Hematopoietic multipotent progenitor cell treated with erythropoietin and hydrocortisone succinate and interleukin-3 and kit ligand, for 8 days (in vitro differentiated cells): ENCODE measurements at regions not wholly inside any gene's neighbourhood (a gene's known extent, or its start where the extent isn't known, plus 50 kb on each side); places are given as distances from the start of the nearest gene placed in this dataset.
A peak's percentile ranks its signal among the peaks of the same experiment; 100 is the strongest.

Source experiments
- DNase-seq: peaks from one replicate; pipeline ENCODE4 v3.0.0-alpha.2; 2015

DNA sequence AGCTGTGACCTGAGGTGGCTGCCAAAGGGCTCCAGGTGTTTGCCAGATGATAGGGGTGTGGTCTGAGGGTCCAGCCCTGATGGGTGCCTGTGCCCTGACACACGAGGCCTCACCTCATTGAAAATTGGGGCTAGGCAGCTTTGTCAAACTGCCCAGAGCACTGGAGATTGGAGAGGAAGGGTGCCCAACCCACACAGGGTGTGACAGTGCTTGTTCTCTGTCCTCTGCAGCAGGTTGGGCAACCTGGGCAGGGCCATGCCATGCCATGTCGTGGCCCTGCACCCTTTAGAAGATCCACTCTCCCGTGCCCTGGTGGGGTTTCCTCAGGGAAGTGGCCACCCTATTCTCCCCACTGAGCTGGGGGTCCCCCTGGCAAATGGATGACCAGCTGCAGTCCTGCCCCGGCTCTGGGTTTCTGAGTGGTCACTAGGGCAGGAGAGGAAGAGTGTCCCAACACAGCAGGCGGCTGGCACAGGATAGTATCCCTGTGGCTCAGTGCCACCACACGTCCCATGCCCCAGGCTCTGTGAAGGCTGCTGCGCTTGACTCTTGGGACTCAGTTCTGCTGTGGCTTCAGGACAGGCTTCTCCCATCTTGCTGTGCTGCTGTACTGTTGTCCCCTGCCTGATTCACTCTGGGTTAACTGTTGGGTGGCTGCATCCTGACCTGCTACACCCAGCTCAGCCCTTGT lies 100.8 kb upstream of the PITX1 start:
- DNase-seq: peak; percentile 90

DNA sequence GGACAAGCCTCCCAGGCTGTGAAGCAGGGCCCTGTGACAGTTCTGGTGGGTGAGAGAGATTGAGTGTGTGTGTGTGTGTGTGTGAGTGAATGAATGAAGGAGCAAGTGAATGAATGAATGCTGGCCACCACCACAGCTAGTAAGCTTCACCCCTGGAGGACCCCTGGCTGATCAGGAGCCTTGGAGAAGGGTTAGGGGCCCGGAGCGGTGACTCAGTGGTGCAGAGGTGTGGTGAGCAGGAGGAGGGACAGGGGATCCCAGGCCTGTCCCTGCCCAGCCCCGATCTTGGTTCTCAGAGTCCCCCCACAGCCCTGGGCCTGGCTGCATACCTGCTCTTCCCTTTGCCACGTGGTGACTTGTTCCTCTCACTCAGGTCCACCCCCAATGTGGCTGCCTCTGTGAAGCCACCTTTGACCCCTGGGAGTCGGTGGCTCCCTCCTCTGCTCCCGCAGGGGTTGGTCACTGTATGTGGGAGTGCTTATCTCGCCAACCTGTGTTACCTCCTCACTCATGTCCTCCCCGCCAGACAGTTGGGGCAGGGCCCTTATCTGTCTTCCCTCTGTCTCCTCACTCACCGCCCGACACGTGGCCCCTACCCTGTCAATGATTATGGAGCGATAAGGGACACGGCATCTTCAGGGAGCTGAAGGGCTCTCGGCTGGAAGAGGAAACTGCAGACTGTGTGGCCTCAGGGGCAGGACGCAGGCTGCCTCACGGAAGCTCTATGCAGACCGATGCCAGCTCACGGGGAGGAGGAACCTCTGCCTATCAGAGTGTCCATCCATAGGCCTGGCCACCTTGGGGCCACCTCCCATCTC lies 99.9 kb upstream of the PITX1 start:
- peak; percentile 100 for DNase-seq

DNA sequence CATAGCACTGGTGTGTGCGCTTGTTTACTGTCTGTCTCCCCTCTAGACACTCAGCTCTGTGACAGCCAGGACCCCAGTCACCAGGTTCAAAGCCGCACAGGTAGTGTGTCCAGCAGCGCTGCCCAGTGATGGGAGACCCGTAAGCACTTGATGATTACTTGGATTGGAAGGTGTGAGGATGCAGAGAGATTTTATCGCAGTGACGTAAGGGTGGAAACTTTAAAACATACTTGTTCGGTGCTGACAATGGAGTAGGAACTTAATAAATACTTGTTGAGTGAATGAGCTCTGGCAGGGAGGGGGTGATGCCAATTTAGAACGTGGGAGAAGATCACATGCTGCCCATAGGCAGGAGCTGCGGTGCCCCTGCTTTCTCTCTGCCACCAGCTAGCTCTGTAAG lies 99.2 kb upstream of the PITX1 start:
- DNase-seq: no peak

DNA sequence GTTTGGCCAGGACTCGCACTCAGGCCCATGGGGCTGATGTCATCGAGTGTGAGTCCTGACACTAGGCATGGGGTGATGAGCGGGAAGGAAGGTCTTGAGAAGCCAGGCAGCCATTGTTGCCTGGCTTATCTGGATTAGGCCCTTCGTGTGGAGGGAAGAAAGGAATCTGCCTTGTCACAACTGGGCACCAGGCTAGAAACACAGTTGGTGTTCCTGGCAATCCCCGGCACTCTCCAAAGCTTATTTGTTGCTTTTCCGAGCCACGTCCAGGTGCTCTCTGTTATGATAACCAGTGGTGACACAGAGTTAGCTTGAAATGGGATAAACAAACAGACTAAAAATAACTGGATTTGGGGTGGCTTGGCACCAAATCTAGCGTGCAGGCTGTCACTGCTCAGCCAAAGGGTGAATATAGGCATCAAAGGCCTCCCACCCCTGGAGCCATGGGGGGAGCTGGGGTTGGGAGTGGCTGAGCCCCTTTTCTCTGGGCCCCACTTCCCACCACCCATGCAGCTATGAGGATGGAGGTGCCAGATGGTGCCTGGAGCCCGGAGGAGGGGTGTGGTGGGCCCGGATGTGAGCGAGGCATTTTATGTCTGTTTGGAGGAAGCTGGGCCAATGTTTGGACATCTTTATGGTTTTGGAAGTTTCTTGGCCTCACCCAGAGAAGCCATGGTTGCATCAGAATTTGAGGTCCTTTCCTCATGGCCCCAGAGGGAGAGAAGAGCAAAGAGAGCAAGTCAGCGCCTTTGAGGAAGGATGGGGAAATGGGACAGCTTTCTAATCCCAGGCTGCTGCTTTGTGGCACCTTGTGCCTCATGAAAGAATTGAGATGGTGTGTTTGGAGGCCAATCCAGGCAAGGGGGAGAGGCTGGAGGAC lies 98.0 kb upstream of the PITX1 start:
- no peak for DNase-seq

DNA sequence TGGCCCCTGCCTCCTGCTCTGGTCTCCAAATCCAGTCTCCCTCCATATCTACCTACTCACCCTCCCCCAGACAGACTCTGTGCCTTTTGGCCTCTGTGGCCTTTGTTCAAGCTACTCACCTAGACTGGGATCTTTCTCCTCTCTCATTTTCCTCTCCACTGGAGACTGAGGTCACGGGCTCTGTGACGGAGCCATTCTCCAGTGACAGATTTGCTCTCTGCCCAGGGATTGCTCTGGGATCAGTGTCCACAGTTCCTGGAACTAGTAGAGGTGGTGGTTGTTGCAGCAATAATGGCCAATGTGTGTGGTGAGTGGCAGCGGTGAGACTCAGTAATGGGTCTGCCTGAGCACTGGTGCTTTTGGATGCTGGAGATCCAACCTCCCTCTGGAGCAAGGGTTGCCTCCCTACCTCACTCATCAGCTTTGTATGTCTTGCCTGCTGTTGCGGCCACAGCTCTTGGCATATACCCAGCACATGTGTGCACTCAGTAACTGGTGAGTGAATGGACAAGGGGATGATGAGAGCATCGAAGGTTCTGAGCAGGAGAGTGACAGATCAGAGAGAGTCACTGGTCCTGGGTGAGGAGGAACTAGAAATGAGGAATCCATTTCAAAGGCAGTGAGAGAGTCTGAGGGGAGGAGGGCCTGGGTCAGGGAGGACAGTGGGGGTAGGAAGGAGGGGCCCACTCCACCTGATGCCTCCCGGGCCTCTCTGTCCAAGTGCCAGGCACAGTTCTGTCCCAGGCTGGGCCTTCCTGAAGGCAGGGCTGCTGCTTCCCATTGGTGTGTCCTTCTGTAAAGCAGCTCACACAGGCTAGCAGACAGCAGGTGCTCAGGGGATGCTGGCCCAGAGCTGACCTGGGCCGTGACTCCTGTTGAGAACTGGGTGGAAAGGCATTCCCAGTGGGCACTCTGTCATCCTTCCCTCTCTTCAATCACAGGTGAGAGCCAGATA lies 96.5 kb upstream of the PITX1 start:
- no peak for DNase-seq

DNA sequence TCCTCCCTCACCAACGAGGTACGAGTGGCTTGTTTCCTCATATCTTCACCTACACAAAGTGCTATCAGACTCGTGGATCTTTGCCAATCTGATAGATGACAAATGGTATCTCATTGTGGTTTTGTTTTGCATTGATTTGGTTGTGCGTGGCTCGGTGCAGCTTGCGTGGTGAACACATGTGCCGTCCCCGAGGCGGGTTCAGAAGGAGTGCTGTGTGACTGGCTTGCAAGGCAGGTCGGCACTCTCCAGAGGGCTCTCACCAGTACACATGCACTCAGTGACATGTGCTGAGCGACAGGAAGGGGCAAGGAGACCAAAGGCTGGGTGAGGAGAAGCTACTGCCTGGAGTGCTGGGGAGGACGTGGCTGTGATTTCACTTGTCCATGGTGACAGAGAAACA lies 95.3 kb upstream of the PITX1 start:
- no peak for DNase-seq

DNA sequence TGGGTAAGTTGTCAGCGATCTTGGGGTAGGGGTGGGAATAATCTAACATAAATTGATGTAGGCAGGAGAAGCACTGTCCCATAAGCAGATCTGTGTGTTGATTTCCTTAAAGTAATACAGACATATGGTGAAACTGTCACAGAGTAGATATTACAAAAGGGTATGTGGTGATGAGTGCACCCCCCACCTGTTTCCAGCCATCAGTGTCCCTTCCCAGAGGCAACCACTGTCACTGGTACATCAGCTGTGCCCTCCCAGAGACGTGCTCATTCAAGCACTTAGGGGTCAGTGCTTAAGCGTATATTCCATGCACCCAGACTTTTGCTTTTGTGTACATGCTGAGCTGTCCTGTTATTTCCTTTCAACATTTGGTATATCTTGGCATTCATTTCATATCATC lies 94.3 kb upstream of the PITX1 start:
- DNase-seq: no peak

DNA sequence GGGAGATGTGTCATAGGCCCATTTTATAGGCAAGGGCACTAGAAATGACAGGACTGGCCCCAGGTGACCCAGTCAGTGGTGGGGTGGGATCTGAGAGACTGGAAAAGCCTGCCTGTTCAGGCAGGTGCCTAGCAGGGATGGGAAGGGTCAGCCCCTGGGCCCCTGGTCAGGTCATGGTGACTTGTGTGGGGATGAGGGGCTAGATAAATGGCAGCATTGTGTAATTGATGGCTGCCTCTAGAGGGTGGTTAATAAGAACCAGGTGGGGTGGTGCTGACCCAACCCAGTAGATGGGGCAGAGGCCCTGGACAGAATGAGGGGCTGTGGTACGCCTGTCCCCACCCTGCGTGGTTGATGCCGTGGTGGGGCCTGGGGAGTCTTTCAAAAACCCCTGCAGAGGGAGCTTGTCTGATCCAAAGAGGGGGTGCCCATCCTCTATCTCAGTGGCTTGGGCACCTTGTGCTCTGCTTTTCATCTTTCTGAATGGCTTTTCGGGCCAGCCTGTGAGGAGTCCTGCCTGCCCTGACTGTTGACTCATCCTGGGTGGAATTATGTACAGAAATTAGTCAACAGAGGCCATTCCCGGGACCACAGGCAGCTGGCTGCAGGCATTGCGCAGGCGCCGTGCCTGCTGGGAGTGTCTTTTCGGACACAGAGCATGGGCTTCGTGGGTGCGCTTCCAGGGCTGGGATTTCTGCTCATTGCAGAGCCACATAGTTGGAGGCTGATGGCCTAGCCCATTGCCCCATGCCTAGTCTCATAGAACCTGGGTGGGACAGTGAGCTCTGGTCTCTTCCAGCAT lies 93.6 kb upstream of the PITX1 start:
- DNase-seq: no peak

DNA sequence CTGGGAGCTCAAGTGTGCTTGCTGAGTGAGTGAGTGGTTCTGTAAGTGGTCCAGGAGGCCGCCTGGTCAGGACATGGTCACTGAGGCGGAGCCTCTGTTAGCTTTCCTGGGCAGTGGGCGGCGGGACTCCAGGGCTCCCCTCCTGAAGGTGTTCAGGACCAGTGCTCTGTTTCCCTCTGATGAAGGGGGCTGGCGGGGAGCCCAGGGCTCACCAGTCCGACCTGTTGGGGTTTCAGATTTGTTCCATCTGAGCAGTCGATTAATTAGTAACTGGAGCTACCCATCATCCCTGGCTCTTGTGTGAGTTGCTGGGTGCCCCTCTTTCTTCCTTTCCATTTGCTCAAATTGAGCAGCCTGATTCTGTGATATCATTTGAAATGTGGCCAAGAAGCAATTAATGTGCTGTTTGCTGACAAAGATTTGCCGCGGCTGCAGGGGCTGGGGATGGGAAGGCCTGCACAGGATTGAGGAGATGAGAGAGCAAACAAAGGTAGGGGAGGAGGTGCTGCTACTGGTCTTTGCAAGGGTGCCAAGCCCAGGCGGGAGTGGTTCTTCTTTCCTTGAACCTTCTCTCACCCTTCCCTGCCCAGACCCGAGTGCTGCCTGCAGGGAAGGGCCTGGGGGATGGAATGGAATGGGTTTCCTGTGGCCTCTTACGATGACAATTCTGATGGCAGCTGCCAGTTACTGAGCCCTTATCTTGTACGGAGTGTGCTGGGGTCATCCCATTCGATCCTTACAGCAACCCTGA lies 92.8 kb upstream of the PITX1 start:
- no peak for DNase-seq

DNA sequence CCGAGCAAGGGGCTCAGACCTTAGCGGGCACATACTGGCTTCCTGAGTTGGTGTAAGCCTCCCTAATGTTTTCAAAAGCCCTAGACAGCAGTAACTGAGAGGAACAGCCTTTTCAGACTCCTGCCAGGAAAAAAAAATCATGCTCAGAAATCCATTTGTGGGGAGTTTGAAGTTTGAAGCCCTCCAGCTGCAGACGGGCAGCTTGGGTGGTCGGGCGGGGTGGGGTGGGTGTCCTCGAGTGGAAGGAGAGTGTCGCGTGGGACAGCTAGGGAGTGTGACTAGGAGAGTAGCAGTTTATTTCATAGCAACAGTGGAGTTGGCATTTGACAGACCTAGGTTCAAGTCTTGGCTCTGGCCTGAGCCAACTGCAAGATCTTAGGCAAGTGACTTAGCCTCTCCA lies 90.7 kb upstream of the PITX1 start:
- DNase-seq: no peak

DNA sequence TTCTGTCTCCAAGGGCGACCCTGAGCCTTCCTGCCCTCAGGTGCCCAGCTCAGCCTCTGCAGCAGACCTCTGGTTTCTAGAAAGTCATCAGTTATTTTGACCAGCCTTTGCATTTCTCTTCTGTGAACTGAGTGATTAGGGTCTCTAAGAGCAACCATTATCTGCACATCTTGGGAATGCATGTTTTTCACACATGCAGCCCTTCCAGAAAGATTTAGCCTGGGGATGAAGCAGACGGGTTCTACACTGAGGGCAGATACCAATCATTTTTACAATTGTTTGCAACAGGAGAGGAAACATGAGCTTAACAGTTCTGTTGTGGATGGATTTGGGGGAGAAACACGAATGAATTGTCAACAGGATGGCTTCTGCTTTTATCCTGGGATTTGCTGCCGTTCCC lies 90.1 kb upstream of the PITX1 start:
- no peak for DNase-seq

DNA sequence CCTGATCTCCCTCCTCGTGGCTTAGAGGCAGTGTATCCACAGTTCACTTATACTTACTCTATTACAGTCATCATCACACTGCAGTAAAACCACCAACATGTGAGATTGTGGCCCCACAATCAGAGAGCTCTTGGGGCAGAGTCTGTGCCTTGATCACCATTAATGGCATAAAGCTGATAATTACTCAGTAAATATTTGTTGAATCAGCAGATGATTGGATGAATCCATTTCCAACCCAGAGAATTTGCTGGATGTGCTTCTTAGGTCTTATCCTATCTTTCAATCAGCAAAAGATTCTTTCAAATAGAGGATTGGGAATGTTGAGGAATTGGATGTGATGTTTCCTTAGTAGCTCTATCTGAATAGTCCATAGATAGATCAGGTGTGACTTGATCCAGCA lies 88.8 kb upstream of the PITX1 start:
- no peak for DNase-seq

DNA sequence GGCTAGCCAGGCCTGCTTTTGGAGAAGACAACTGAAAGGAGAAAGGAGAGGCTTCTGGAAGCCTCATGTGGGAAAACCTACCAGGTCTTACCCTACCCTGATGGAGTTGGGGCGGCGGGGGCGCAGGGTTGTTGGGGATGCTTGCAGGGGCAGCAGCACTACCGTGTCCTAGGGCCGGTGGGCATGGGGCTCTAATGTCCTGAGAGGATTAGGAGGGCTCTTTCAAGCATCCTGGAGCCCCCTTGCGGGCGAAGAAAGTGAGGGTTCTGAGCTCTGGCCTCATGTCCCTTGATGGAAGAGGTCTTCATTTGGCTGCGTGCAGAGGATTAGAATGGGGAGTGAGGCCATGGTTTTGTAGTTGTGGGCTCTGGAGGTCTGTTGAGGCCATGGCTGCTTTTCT lies 86.9 kb upstream of the PITX1 start:
- DNase-seq: no peak

DNA sequence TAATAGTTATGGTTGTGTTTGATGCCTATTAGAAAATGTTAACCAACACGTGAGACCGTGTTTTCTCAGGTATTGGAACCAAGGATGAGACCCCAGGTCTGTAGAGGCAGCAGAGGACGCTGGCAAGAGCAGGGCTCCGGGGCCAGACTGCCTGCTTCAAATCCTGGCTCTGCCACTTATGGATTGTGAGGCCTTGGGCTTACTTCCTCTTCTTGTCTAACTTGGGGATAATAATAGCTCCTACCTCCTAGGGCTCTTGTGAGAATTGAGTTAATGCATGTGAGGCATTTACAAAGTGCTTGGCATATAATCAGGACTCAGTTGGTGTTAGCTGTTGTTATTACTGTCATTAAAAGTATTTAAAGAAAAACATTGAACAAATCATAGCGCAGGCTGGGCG lies 85.5 kb upstream of the PITX1 start:
- no peak for DNase-seq

DNA sequence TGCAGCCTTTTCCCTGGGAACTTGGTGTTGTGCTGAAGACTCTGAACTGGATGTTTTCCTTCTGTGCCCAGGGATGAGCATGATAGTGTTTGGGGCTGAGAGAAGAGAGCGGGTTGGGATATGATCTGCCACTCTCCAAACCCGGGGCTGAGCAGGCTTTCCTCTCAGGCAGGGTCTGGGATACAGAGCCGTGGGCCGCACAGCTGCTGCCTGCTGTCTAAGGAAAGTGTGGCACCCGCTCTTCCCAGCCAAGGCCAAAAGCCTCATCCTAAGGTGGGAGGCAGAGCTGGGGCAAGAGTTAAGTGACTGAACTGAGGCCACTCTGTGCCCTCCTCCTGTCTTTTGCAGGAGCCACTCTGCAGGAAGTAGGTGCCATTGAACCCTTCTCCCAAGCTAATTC lies 83.6 kb upstream of the PITX1 start:
- DNase-seq: no peak

DNA sequence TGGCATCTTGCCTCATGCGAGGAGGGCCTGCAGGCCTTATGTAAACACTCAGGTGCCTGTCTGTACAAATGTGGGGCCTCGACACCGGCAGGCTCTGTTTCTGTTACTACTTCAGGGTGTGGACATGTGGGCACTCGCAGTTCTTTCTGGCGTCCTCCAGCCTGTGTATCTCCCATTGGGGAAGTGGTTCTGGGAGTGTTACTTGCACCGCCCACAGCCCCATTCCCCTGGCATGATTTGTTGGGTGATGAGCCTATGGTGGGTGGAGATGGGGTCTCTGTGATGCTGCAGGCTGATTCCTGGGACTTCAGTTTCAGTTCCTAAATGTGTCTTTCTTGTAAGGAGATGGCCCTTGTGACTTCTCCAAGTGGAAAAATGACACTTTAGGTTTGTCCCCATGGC lies 82.1 kb upstream of the PITX1 start:
- no peak for DNase-seq

DNA sequence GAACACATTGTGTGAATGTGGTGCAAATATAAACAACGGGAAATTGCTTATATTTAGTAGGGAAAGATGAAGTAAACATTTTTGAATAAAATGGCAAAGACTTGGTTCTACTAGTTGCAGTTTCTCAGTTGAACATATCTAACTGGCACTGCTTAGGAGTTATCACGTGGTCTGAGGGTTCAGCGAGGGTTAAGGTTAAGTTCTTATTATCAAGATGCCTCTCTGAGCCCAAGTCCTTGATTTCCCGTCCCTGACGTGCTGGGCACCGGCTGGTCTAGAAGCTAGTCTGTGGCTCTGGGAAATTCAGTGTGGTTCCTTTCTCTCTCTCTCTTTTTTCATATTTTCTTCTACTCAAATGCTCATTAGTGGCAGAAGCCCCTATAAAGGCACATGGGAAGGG lies 81.6 kb upstream of the PITX1 start:
- DNase-seq: no peak

DNA sequence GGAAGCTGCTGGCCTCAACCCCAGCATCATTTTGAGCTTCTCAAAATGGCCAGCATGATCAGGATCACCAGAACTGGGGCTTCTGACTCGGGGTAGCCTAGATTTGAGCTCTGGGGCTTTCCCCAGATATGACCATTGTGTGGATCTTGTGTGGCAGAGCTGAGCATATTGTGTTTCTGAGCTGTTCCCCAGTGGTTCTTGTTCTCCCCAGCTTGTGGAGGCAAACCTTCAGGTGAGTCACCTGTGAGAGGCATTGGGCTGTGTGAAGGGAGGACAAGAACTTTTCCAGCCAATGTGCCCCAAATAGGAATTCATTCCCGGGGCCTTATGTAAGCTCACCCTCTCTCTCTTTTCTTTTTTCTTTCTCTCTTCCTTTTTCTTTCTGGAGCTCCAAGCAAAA lies 80.7 kb upstream of the PITX1 start:
- no peak for DNase-seq

DNA sequence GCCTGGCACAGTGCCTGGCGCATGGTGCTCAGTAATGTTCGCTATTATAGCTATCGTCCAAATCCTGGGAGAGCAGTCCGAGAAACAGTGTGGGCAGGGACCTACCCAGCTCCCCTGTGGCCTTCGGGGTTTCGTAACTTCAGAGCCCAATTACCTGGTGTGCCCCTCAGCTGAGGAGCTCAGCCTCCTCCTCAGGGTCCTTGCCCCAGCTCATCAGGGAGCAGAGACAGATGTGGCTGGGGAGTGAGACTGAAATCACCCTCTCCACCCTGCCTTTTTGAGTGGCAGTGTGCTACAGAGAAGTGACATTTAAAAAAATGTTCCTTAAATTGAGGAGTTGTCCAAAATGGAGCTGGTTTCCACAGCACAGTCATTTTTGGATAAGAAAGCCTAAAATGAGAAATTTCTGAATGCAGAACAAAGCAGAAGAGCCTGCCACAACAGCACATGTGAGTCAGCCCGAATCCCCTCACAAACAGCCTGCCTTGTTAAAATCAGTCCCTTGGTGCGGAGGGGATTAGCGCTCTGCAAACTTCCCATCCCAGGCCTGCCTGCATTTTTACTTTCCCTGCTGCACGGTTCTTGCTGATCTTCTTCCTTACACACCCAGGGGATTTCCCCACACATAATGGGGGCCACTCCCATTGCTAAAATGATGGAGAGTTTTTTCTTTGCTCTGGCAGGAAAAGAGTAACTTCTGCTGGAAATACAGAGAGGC lies 78.1 kb upstream of the PITX1 start:
- DNase-seq: no peak
